IPS-18a (cell line): ENCODE measurements at regions not wholly inside any gene's neighbourhood (a gene's known extent, or its start where the extent isn't known, plus 50 kb on each side); places are given as distances from the start of the nearest gene placed in this dataset.

Experiments
- H3K27ac ChIP-seq: one replicate; pipeline ENCODE4 v1.5.1; 2013; ENCODE audit warnings: low read length
- H3K27me3 ChIP-seq: one replicate; pipeline ENCODE4 v1.6.1; 2013; ENCODE audit warnings: mild to moderate bottlenecking, low read length; ENCODE audit not compliant: control insufficient read depth, insufficient read depth
- H3K36me3 ChIP-seq: one replicate; pipeline ENCODE4 v1.6.1; 2013; ENCODE audit warnings: low read depth, low read length; ENCODE audit not compliant: control insufficient read depth
- H3K4me1 ChIP-seq: one replicate; pipeline ENCODE4 v1.6.1; 2013; ENCODE audit warnings: low read depth, low read length; ENCODE audit not compliant: control insufficient read depth
- H3K4me3 ChIP-seq: one replicate; pipeline ENCODE4 v1.5.1; 2013; ENCODE audit warnings: low read length
- H3K9ac ChIP-seq: one replicate; pipeline ENCODE4 v1.6.1; 2013; ENCODE audit warnings: mild to moderate bottlenecking, low read length, moderate library complexity
- H3K9me3 ChIP-seq: one replicate; pipeline ENCODE4 v1.6.1; 2013; ENCODE audit warnings: low read depth, low read length; ENCODE audit not compliant: control insufficient read depth

- no peaks in the 10 kb centered on the region for H3K36me3 ChIP-seq
- no peak overlapping the region for H3K9ac ChIP-seq
- no peak overlapping the region for H3K4me3 ChIP-seq
- no peaks in the 10 kb centered on the region for H3K27me3 ChIP-seq
- H3K9me3 ChIP-seq = no peaks in the 10 kb centered on the region
- peaks cover 17% of the 10 kb centered on the region for H3K4me1 ChIP-seq
- no peak overlapping the region for H3K27ac ChIP-seq
Measured at GRCh38 chr2:217618744-217619143, 384.1 kb downstream of the TNS1 start.

DNA sequence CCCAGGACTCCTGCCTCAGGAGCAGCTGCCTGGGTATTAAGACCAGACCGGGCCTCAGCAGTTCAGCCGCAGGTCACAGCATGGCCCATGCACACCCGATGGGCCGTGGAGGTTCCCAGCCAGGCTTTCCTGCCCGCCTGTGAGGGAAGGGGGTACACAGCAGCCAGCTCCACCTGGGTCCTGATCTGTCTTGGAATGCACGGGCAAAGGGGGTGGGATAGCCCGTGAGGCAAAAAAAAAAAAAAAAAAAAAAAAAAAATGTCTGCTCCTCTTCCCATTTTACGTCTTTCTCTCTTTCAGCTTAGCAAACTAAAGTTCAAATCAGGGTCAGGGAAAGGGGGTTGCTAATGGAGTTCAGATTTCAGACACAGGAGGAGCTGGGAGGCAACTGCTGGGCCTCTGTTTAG, 385.2 kb downstream of the TNS1 start:
- no peaks in the 10 kb centered on the region for H3K9me3 ChIP-seq
- peaks cover 12% of the 10 kb centered on the region for H3K4me1 ChIP-seq
- no peak overlapping the region for H3K4me3 ChIP-seq
- H3K27ac ChIP-seq = no peak overlapping the region
- no peaks in the 10 kb centered on the region for H3K27me3 ChIP-seq
- no peak overlapping the region for H3K9ac ChIP-seq
- no peaks in the 10 kb centered on the region for H3K36me3 ChIP-seq

GRCh38 chr2:217616936-217617335, 385.9 kb downstream of the TNS1 start:
- Histone ChIP-seq H3K4me3 (no peak overlapping the region), H3K27me3 (no peaks in the 10 kb centered on the region), H3K27ac (no peak overlapping the region), H3K4me1 (peaks cover 5% of the 10 kb centered on the region), H3K9ac (no peak overlapping the region), H3K9me3 (no peaks in the 10 kb centered on the region), H3K36me3 (no peaks in the 10 kb centered on the region)

DNA sequence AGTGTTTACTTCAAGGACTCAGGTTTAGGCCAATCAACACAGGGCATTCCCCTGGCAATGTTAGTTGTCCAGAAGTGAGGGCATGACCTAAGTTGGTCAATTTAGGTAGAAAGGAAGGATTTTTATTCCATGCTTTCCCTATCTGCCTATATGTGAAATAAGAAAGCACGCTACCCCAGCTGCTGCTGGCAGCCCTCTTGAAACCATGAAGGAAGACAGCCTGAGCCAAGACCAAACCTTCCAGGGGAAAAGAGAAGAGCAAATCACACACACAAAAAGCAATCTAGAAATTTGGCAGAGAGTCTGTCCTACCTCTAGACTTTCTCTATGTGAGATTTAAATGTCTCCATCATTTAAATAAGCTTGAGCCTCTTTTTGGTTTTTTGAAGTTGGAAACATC, 387.6 kb downstream of the TNS1 start:
- Histone ChIP-seq H3K9ac (no peak overlapping the region), H3K36me3 (no peaks in the 10 kb centered on the region), H3K4me3 (no peak overlapping the region), H3K4me1 (no peaks in the 10 kb centered on the region), H3K27me3 (no peaks in the 10 kb centered on the region), H3K9me3 (no peaks in the 10 kb centered on the region), H3K27ac (no peak overlapping the region)

DNA sequence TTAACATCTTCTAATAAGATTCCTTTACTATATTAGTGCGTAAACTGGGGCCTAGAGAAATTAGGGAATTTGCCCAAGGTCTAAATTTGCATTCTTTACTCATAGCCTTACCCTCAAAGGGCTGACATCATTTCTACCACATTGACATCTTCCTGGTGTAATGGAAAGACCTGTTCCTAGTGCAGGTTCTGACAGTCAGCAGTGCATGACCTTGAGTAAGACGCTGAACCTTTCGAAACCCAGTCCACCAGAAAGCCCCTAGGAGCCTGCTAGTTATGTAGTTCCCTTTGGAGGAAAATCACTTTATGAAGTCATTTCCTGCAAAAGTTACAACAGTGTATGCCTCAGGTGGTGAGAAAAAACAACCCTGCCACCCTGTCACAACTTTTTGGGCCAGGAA, 388.3 kb downstream of the TNS1 start:
- no peaks in the 10 kb centered on the region for H3K9me3 ChIP-seq
- no peaks in the 10 kb centered on the region for H3K4me1 ChIP-seq
- H3K27ac ChIP-seq = no peak overlapping the region
- H3K4me3 ChIP-seq = no peak overlapping the region
- no peaks in the 10 kb centered on the region for H3K27me3 ChIP-seq
- H3K9ac ChIP-seq = no peak overlapping the region
- H3K36me3 ChIP-seq = no peaks in the 10 kb centered on the region

DNA sequence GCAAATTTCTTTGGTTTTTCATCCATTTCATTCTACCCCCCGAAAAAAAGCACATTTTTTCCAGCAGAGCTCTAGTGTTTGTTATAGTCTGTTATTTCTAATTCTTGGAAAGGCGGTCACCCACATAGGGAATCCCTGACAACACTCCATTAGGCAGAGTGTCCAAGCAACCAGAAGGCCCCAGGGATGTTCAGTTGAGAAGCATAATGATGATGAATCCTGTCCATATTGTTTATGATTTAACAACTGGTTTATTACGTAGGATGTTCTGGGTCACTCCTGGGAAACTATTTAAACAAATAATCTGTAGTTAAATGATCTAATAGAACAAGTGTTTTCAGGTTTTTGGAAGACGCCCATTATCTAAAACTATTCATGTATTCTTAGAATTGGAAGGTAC, 388.7 kb downstream of the TNS1 start:
- Histone ChIP-seq H3K9ac (no peak overlapping the region), H3K4me3 (no peak overlapping the region), H3K9me3 (no peaks in the 10 kb centered on the region), H3K36me3 (no peaks in the 10 kb centered on the region), H3K27me3 (no peaks in the 10 kb centered on the region), H3K4me1 (no peaks in the 10 kb centered on the region), H3K27ac (no peak overlapping the region)

- H3K9ac ChIP-seq = no peak overlapping the region
- no peaks in the 10 kb centered on the region for H3K4me1 ChIP-seq
- H3K27ac ChIP-seq = no peak overlapping the region
- no peaks in the 10 kb centered on the region for H3K9me3 ChIP-seq
- H3K4me3 ChIP-seq = no peak overlapping the region
- H3K36me3 ChIP-seq = no peaks in the 10 kb centered on the region
- H3K27me3 ChIP-seq = no peaks in the 10 kb centered on the region
Measured at GRCh38 chr2:217612920-217613319, 389.9 kb downstream of the TNS1 start.

DNA sequence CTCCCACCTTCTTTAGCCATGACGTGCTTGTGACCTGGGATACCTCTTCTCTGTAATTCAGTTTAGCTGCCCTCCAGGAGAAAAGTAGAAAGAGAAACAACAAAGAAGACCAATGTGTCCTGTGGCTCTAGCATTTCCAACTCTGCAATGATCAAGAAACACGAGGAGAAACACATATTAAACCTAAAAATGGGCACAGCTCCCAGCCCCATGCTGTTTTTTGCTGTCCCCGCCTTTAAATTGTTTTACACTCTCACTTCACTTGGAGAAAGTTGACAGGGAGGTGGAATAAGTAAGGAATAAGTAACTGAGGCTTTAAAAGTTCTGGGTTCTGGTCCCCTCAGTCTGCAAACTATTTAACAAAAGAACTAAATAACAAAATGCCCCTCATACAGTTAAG, 390.6 kb downstream of the TNS1 start:
- Histone ChIP-seq H3K4me3 (no peak overlapping the region), H3K9me3 (no peaks in the 10 kb centered on the region), H3K36me3 (no peaks in the 10 kb centered on the region), H3K9ac (no peak overlapping the region), H3K27me3 (no peaks in the 10 kb centered on the region), H3K27ac (no peak overlapping the region), H3K4me1 (no peaks in the 10 kb centered on the region)

DNA sequence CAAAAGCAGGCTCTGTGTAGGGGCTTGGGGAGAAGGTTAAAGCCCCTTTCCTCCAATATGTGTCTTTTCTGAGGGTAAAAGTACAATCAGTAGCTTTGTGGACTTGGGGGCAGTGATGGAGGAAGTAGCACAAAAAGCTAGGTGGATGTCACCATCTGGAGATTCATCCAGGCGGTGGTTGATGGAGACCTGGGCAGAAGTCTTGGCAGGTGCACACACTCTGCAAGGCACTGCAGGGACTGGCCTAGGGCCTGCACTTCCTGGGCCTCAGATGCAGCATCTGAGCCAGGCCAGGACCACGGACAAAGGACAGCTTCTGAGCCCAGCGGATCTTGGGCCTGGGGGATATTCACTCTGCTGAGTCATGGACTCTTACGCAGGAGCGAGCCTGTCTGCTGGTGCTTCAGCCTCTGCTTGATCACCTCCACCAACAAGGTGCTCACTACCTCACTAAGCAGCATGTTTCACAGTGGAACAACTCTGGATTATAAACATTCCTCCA, 391.1 kb downstream of the TNS1 start:
- Histone ChIP-seq H3K27me3 (no peaks in the 10 kb centered on the region), H3K9me3 (no peaks in the 10 kb centered on the region), H3K4me1 (no peaks in the 10 kb centered on the region), H3K27ac (no peak overlapping the region), H3K9ac (no peak overlapping the region), H3K4me3 (no peak overlapping the region), H3K36me3 (no peaks in the 10 kb centered on the region)

DNA sequence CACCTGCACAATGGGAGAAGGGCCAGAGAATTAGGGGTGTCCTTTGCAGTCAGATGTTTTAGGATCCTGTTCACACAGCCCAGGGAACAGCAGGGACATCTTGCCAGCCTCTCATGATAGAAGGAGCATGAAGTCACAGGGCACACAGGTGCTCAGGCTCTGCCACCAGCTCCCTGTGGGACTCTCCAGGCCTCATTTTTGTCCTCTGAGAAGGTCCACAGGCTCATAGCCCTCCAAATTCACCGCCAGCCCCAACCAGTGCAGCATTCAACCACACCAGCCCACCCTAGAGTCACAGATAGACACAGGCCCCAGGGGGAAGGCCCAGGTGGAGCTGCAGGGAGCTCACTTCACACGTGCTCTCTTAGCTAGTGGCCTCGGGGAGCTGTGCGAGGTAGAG, 391.7 kb downstream of the TNS1 start:
- no peaks in the 10 kb centered on the region for H3K36me3 ChIP-seq
- no peaks in the 10 kb centered on the region for H3K9me3 ChIP-seq
- no peaks in the 10 kb centered on the region for H3K27me3 ChIP-seq
- H3K4me1 ChIP-seq = no peaks in the 10 kb centered on the region
- H3K27ac ChIP-seq = no peak overlapping the region
- H3K9ac ChIP-seq = no peak overlapping the region
- no peak overlapping the region for H3K4me3 ChIP-seq

GRCh38 chr2:217610401-217610814, 392.4 kb downstream of the TNS1 start:
- Histone ChIP-seq H3K4me3 (no peak overlapping the region), H3K9ac (no peak overlapping the region), H3K27me3 (no peaks in the 10 kb centered on the region), H3K9me3 (no peaks in the 10 kb centered on the region), H3K27ac (no peak overlapping the region), H3K36me3 (no peaks in the 10 kb centered on the region), H3K4me1 (no peaks in the 10 kb centered on the region)

- no peaks in the 10 kb centered on the region for H3K36me3 ChIP-seq
- no peaks in the 10 kb centered on the region for H3K9me3 ChIP-seq
- H3K4me3 ChIP-seq = no peak overlapping the region
- no peak overlapping the region for H3K9ac ChIP-seq
- peaks cover 1% of the 10 kb centered on the region for H3K4me1 ChIP-seq
- no peaks in the 10 kb centered on the region for H3K27me3 ChIP-seq
- H3K27ac ChIP-seq = no peak overlapping the region
Measured at GRCh38 chr2:217609952-217610351, 392.8 kb downstream of the TNS1 start.
